22Rv1 (cell line): ENCODE measurements at regions not wholly inside any gene's neighbourhood (a gene's known extent, or its start where the extent isn't known, plus 50 kb on each side); places are given as distances from the start of the nearest gene placed in this dataset.

Source experiments
- H3K27ac ChIP-seq: fragments of 450-650 bp; 2 replicates; pipeline ENCODE4 v1.5.1; 2017
- CTCF ChIP-seq: fragments of 450-650 bp; IDR thresholded peaks from 2 replicates; pipeline ENCODE4 v1.5.1; 2017; ENCODE audit warnings: mild to moderate bottlenecking
- ZFX ChIP-seq: fragments of 450-650 bp; IDR thresholded peaks from 2 replicates; pipeline ENCODE4 v1.6.1; 2017; ENCODE audit warnings: antibody characterized with exemption, borderline replicate concordance

GRCh38 chr6:98443633-98444032 lies 390.7 kb upstream of the POU3F2 start:
- H3K27ac ChIP-seq, result no peak overlapping the region
- TF ChIP-seq ZFX (no peak), CTCF (no peak)

GRCh38 chr6:98452685-98453084 lies 381.7 kb upstream of the POU3F2 start:
- H3K27ac ChIP-seq, result no peak overlapping the region
- no peak for TF ChIP-seq CTCF

GRCh38 chr6:98454809-98455322 lies 379.5 kb upstream of the POU3F2 start:
- no peak for TF ChIP-seq CTCF
- TF ChIP-seq ZFX, result no peak
- no peak overlapping the region for H3K27ac ChIP-seq

- no peak for TF ChIP-seq CTCF
- no peak for TF ChIP-seq ZFX
- no peak overlapping the region for H3K27ac ChIP-seq
Observed at GRCh38 chr6:98458708-98459107, 375.7 kb upstream of the POU3F2 start.

GRCh38 chr6:98463038-98464000 lies 371.1 kb upstream of the POU3F2 start:
- no peak overlapping the region for H3K27ac ChIP-seq
- TF ChIP-seq ZFX (no peak), CTCF (no peak)

GRCh38 chr6:98467091-98467490 lies 367.3 kb upstream of the POU3F2 start:
- no peak overlapping the region for H3K27ac ChIP-seq
- TF ChIP-seq ZFX, result no peak
- no peak for TF ChIP-seq CTCF

- TF ChIP-seq ZFX, result no peak
- TF ChIP-seq CTCF, result no peak
- H3K27ac ChIP-seq, result no peak overlapping the region
Observed at GRCh38 chr6:98467902-98468301, 366.5 kb upstream of the POU3F2 start.
